ENCODE measurements at regions not wholly inside any gene's neighbourhood (a gene's known extent, or its start where the extent isn't known, plus 50 kb on each side); places are given as distances from the start of the nearest gene placed in this dataset.

DNA sequence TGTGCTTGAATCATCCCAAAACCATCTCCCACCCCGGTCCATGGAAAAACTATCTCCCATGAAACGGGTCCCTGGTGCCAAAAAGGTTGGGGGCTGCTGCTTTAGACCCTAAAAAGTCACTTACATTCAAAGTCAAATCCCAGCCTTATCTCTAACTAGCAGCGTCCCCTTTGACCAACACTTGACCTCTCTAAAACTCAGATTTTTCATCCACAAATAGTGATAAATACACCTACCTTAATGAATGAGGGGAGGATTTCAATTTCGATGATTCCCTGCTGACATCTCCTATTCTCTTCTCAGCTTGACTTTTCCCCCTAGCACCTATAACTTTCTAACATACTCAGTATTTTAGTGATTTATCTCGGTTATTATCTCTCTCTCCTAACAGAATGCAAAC lies 137.3 kb downstream of the BTG1 start:
- Mint-ChIP-seq H3K27ac (no peak overlapping the region), H3K36me3 (no peaks in the 10 kb centered on the region), H3K9me3 (no peaks in the 10 kb centered on the region), H3K4me3 (no peak overlapping the region), H3K4me1 (peaks cover 4% of the 10 kb centered on the region), H3K27me3 (ENCODE audit: low read depth) (no peaks in the 10 kb centered on the region)
- TF ChIP-seq, protein P1, sequence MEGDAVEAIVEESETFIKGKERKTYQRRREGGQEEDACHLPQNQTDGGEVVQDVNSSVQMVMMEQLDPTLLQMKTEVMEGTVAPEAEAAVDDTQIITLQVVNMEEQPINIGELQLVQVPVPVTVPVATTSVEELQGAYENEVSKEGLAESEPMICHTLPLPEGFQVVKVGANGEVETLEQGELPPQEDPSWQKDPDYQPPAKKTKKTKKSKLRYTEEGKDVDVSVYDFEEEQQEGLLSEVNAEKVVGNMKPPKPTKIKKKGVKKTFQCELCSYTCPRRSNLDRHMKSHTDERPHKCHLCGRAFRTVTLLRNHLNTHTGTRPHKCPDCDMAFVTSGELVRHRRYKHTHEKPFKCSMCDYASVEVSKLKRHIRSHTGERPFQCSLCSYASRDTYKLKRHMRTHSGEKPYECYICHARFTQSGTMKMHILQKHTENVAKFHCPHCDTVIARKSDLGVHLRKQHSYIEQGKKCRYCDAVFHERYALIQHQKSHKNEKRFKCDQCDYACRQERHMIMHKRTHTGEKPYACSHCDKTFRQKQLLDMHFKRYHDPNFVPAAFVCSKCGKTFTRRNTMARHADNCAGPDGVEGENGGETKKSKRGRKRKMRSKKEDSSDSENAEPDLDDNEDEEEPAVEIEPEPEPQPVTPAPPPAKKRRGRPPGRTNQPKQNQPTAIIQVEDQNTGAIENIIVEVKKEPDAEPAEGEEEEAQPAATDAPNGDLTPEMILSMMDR (IDR thresholded peaks at IDR 0.05; ENCODE audit: unreplicated experiment): no peak
- DNase-seq (ENCODE audit: low spot score in 2 of 2, unreplicated experiment in 2 of 2): no peak

DNA sequence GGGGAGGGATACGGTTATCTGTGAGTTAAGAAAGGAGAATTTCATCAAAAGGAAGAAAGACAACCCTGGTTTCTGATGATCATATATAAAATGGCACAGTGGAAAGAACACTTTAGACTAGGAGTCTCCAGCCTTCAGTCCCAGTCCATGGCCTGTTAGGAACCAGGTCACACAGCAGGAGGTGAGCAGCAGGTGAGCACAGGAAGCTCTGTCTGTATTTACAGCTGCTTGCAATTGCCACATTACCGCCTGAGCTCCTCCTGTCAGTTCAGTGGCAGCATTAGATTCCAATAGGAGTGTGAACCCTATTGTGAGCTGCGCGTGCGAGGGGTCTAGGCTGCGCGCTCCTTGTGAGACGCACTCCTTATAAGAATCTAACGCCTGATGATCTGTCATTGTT lies 137.9 kb downstream of the BTG1 start:
- Mint-ChIP-seq H3K36me3 (no peaks in the 10 kb centered on the region), H3K27me3 (ENCODE audit: low read depth) (no peaks in the 10 kb centered on the region), H3K27ac (no peak overlapping the region), H3K4me3 (no peak overlapping the region), H3K9me3 (no peaks in the 10 kb centered on the region), H3K4me1 (peaks cover 8% of the 10 kb centered on the region)
- DNase-seq (ENCODE audit: low spot score in 2 of 2, unreplicated experiment in 2 of 2): no peak
- TF ChIP-seq, protein P1 (IDR thresholded peaks at IDR 0.05; ENCODE audit: unreplicated experiment): no peak

DNA sequence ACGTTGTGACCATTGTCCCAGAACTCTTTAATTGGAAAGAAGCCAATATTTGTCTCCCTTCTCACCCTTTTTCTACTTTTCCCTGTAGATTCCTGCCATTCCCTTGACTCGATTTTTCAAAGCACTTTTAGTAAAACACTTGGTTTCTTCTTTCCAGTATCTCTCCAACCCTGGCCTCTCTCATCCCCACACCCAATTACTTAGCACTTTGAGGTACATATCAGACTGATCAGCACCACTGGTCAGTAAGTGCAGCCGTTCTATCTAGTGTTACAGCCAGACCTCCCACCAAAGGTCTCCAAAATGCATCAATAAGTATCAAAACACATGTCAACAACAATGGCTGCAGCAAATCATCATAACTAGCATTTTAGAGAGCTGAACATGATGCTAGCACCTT lies 141.9 kb downstream of the BTG1 start:
- H3K4me3 Mint-ChIP-seq: no peak overlapping the region
- DNase-seq (ENCODE audit: low spot score in 2 of 2, unreplicated experiment in 2 of 2): no peak
- H3K27me3 Mint-ChIP-seq (ENCODE audit: low read depth): no peaks in the 10 kb centered on the region
- TF ChIP-seq, protein P1 (IDR thresholded peaks at IDR 0.05; ENCODE audit: unreplicated experiment): no peak
- no peak overlapping the region for H3K27ac Mint-ChIP-seq
- peaks cover 4% of the 10 kb centered on the region for H3K36me3 Mint-ChIP-seq
- H3K4me1 Mint-ChIP-seq: peaks cover 16% of the 10 kb centered on the region
- peaks cover 7% of the 10 kb centered on the region for H3K9me3 Mint-ChIP-seq

DNA sequence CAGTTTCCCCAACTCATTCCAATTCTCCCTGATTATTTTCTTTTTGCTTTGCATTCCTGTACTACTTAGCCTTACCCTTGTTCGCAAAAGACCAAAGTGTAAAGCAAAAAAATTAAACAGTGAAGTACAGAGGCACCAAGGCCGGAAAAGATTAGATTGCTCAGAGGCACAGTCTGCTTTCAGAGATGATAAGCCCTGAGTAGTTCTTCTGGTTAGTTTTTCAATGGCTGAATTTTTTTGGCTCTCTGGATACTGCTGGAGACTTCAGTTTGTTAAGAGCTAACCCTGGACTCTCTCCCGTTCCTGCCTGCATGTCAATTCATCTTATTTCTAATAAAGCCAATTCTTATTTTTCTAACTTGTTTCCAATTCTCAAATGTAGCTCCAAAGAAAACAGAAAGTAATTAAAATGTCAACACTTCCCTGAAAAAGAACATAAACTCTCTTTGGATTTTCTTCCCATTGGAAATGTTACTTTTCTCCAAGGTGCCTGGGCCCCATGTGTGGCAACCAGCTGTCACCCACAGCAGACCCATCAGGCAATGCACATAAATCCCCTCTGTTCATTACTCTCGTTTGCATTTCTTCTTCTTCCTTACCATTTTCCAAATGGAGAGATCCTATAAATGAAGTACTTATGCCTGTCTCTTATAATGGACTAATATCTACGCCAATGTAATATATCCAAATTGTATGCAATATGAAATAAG lies 142.8 kb downstream of the BTG1 start:
- no peaks in the 10 kb centered on the region for H3K27me3 Mint-ChIP-seq (ENCODE audit: low read depth)
- DNase-seq (ENCODE audit: low spot score in 2 of 2, unreplicated experiment in 2 of 2): no peak
- H3K36me3 Mint-ChIP-seq: peaks cover 8% of the 10 kb centered on the region
- H3K27ac Mint-ChIP-seq: peak overlapping the region; percentile 86
- no peak overlapping the region for H3K4me3 Mint-ChIP-seq
- TF ChIP-seq, protein P1 (IDR thresholded peaks at IDR 0.05; ENCODE audit: unreplicated experiment): no peak
- H3K4me1 Mint-ChIP-seq: peaks cover 16% of the 10 kb centered on the region
- peaks cover 16% of the 10 kb centered on the region for H3K9me3 Mint-ChIP-seq

DNA sequence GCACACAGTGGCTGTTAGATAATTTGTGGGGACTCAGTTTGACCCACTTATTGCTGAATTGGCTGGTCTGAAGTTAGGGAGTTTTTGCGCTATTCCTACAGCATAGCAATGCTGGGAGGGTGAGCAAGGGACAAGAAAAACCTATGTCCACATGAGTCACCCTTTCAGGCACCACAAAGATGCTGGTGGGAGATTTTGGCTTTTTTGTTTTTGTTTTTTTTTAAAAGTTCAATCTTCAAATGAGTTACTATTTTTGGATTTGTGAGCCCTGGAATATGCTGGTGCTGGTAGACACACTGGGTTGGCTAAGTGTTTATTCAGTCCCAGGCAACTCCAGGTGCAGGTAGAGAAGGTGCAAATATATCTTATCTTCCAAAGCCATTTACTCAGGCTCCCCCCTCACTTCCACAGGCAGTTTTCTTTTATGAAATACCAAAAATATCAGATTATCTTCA lies 143.4 kb downstream of the BTG1 start:
- no peaks in the 10 kb centered on the region for H3K27me3 Mint-ChIP-seq (ENCODE audit: low read depth)

More for the DNA sequence above, 143.4 kb downstream of the BTG1 start:
- H3K4me1 Mint-ChIP-seq: peaks cover 16% of the 10 kb centered on the region
- no peak for DNase-seq (ENCODE audit: low spot score in 2 of 2, unreplicated experiment in 2 of 2)
- TF ChIP-seq, protein P1 (IDR thresholded peaks at IDR 0.05; ENCODE audit: unreplicated experiment): no peak
- peak overlapping the region; percentile 86 for H3K27ac Mint-ChIP-seq
- peaks cover 18% of the 10 kb centered on the region for H3K9me3 Mint-ChIP-seq
- H3K36me3 Mint-ChIP-seq: peaks cover 8% of the 10 kb centered on the region
- H3K4me3 Mint-ChIP-seq: no peak overlapping the region

Measured in mesothelial cell of epicardium (in vitro differentiated cells).